ENCODE measurements at regions not wholly inside any gene's neighbourhood (a gene's known extent, or its start where the extent isn't known, plus 50 kb on each side); places are given as distances from the start of the nearest gene placed in this dataset.

DNA sequence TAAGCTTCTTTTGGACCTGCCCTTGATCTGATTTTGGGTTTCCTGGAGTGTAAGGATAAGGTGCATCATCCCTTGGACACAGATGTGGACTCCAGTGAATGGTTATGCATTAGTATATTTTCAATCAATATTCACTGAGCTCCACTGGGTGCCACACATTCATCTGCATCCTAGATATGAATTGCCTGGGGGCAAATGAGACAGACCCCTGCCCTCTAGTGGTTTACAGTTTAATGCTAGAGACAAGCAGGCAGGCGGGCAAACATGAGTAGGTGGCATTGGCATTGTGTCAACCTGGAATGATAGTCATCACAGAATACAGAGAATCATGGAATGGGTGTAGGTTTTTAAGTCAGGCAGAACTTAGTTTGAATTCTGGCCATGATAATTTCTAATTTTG lies 252.5 kb upstream of the SOX14 start:
- H3K9me2 ChIP-seq (ENCODE audit: low read depth, low read length): no peaks in the 10 kb centered on the region
- H3K4me3 ChIP-seq (ENCODE audit: low read depth, low read length, poor library complexity, severe bottlenecking): no peak overlapping the region
- no peak for TF ChIP-seq EZH2 (IDR thresholded peaks at IDR 0.05; ENCODE audit: borderline replicate concordance, low read length)
- TF ChIP-seq, protein P1, sequence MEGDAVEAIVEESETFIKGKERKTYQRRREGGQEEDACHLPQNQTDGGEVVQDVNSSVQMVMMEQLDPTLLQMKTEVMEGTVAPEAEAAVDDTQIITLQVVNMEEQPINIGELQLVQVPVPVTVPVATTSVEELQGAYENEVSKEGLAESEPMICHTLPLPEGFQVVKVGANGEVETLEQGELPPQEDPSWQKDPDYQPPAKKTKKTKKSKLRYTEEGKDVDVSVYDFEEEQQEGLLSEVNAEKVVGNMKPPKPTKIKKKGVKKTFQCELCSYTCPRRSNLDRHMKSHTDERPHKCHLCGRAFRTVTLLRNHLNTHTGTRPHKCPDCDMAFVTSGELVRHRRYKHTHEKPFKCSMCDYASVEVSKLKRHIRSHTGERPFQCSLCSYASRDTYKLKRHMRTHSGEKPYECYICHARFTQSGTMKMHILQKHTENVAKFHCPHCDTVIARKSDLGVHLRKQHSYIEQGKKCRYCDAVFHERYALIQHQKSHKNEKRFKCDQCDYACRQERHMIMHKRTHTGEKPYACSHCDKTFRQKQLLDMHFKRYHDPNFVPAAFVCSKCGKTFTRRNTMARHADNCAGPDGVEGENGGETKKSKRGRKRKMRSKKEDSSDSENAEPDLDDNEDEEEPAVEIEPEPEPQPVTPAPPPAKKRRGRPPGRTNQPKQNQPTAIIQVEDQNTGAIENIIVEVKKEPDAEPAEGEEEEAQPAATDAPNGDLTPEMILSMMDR (IDR thresholded peaks at IDR 0.05; ENCODE audit: low read length): no peak
- H3K36me3 ChIP-seq (ENCODE audit: insufficient read depth, low read length): no peaks in the 10 kb centered on the region
- no peak overlapping the region for H3K4me2 ChIP-seq (ENCODE audit: low read length)
- H3K9me3 ChIP-seq (ENCODE audit: low read length): no peaks in the 10 kb centered on the region
- H3K27ac ChIP-seq (ENCODE audit: low read depth, low read length, poor library complexity, severe bottlenecking): no peak overlapping the region
- H3K79me2 ChIP-seq (ENCODE audit: insufficient read depth, low read length): no peaks in the 10 kb centered on the region
- H3F3A ChIP-seq (ENCODE audit: insufficient read depth, low read length): no peaks in the 10 kb centered on the region
- H3K4me1 ChIP-seq (ENCODE audit: insufficient read depth, low read length, severe bottlenecking): no peaks in the 10 kb centered on the region
- no peaks in the 10 kb centered on the region for H3K27me3 ChIP-seq (ENCODE audit: insufficient read depth, low read length)
- H2AFZ ChIP-seq (ENCODE audit: low read length): no peak overlapping the region
- no peaks in the 10 kb centered on the region for H4K20me1 ChIP-seq (ENCODE audit: insufficient read depth, low read length)
- H3K9ac ChIP-seq (ENCODE audit: low read length): no peak overlapping the region

DNA sequence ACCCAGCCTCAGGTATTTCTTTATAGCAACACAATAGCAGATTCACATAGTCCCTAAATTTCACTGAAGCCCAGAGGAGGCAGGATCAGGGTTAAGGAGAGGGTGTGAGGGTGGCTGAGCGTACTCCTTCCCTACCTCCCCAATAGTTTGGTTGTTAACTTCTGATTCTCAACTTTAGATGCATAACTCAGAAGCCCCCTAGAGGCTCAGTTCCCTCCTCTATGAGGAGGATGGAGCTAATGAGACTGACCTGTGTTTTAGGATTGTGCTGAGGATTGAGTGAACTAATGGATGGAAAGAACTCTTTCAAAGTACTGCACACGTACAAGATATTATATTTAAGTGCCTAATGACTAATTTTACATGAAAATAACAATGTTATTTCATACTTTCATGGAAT lies 249.3 kb upstream of the SOX14 start:
- no peak overlapping the region for H3K4me2 ChIP-seq (ENCODE audit: low read length)
- H4K20me1 ChIP-seq (ENCODE audit: insufficient read depth, low read length): no peaks in the 10 kb centered on the region
- H3K36me3 ChIP-seq (ENCODE audit: insufficient read depth, low read length): no peaks in the 10 kb centered on the region
- TF ChIP-seq, protein P1 (IDR thresholded peaks at IDR 0.05; ENCODE audit: low read length): peak; percentile 39; the same call in 1 of the 2 replicates
- no peak for TF ChIP-seq EZH2 (IDR thresholded peaks at IDR 0.05; ENCODE audit: borderline replicate concordance, low read length)
- H3K4me1 ChIP-seq (ENCODE audit: insufficient read depth, low read length, severe bottlenecking): no peaks in the 10 kb centered on the region
- no peaks in the 10 kb centered on the region for H3K79me2 ChIP-seq (ENCODE audit: insufficient read depth, low read length)
- H3F3A ChIP-seq (ENCODE audit: insufficient read depth, low read length): no peaks in the 10 kb centered on the region
- H3K9me3 ChIP-seq (ENCODE audit: low read length): no peaks in the 10 kb centered on the region
- no peak overlapping the region for H3K27ac ChIP-seq (ENCODE audit: low read depth, low read length, poor library complexity, severe bottlenecking)
- no peak overlapping the region for H3K4me3 ChIP-seq (ENCODE audit: low read depth, low read length, poor library complexity, severe bottlenecking)
- H3K9me2 ChIP-seq (ENCODE audit: low read depth, low read length): no peaks in the 10 kb centered on the region
- H3K27me3 ChIP-seq (ENCODE audit: insufficient read depth, low read length): no peaks in the 10 kb centered on the region
- H3K9ac ChIP-seq (ENCODE audit: low read length): no peak overlapping the region
- H2AFZ ChIP-seq (ENCODE audit: low read length): no peak overlapping the region

DNA sequence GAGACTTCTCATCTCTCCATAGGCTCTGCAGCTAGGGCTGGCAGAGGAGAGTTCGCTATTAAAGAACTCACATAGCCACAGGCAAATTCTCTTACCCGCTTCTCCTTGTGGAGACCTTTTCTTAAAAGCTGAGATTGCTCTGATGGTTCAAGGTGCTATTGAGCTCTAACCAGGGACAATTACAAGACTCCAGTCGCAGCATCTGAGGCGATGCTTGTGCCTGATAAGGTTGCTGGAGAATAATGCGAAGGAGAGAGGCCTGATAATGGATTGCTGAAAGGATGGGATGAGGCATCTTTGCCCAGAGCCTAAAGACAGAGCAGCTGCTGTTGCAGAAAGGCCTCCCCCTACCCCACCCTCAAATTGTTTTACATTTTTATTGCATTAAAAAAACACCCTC lies 244.5 kb upstream of the SOX14 start:
- no peaks in the 10 kb centered on the region for H3K27me3 ChIP-seq (ENCODE audit: insufficient read depth, low read length)
- no peaks in the 10 kb centered on the region for H3K79me2 ChIP-seq (ENCODE audit: insufficient read depth, low read length)
- no peaks in the 10 kb centered on the region for H3K9me3 ChIP-seq (ENCODE audit: low read length)
- H3K27ac ChIP-seq (ENCODE audit: low read depth, low read length, poor library complexity, severe bottlenecking): no peak overlapping the region
- no peak overlapping the region for H3K9ac ChIP-seq (ENCODE audit: low read length)
- H2AFZ ChIP-seq (ENCODE audit: low read length): no peak overlapping the region
- H3K4me3 ChIP-seq (ENCODE audit: low read depth, low read length, poor library complexity, severe bottlenecking): no peak overlapping the region
- H3K36me3 ChIP-seq (ENCODE audit: insufficient read depth, low read length): no peaks in the 10 kb centered on the region
- no peak overlapping the region for H3K4me2 ChIP-seq (ENCODE audit: low read length)
- no peaks in the 10 kb centered on the region for H4K20me1 ChIP-seq (ENCODE audit: insufficient read depth, low read length)
- H3F3A ChIP-seq (ENCODE audit: insufficient read depth, low read length): no peaks in the 10 kb centered on the region
- H3K9me2 ChIP-seq (ENCODE audit: low read depth, low read length): no peaks in the 10 kb centered on the region
- TF ChIP-seq EZH2 (IDR thresholded peaks at IDR 0.05; ENCODE audit: borderline replicate concordance, low read length): no peak
- TF ChIP-seq, protein P1 (IDR thresholded peaks at IDR 0.05; ENCODE audit: low read length): no peak
- H3K4me1 ChIP-seq (ENCODE audit: insufficient read depth, low read length, severe bottlenecking): no peaks in the 10 kb centered on the region

Measured in OCI-LY1 (cell line).